ENCODE measurements at regions not wholly inside any gene's neighbourhood (a gene's known extent, or its start where the extent isn't known, plus 50 kb on each side); places are given as distances from the start of the nearest gene placed in this dataset.

DNA sequence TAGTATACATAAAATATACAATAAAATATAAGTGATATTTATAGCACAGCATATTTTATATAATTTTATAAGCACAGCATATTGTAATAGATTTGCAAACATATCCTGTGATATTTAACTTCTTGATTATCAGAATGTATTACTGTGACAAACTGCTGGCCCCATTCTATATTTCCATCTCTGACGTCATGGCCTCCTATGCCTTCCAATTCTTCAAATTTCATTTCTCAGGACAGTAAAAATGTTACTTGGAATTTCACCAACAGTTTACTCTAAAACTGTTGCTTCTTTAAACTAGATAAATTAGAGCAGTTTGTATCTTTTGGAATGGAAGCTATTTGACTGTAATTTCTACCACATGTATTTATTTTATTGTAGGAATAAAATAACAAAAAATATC is 102.5 kb upstream of the SLC25A13 start:
- H3K4me3 ChIP-seq (ENCODE audit: low read depth, low read length) = no peak overlapping the region
- H3K9me3 ChIP-seq (ENCODE audit: control insufficient read depth, insufficient read depth, low read length) = no peaks in the 10 kb centered on the region
- H3K27me3 ChIP-seq (ENCODE audit: control insufficient read depth, insufficient read depth, low read length) = no peaks in the 10 kb centered on the region
- no peaks in the 10 kb centered on the region for H3K4me1 ChIP-seq (ENCODE audit: control insufficient read depth, insufficient read depth, low read length)
- H3K36me3 ChIP-seq (ENCODE audit: control insufficient read depth, insufficient read depth, low read length) = no peaks in the 10 kb centered on the region
- H3K9ac ChIP-seq (ENCODE audit: low read depth, low read length) = no peak overlapping the region

DNA sequence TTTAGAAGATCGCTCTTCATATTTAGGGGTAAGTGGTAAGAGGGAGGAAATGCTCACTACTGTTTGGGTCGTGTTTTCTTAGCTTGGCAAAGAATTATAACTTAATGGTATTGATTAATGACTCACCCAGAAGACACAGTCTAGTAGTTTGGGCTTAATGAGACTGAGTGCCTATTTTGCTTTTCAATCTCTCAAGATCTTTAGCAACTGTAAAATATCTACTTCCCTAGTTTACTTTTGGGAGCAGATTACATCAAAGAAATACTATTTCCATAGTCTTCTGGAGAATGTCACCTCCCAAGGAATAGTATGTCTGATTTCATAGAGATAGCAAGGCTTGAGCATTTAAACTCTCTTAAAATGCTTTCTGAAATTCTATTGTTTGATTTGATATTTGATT is 100.5 kb upstream of the SLC25A13 start:
- Histone ChIP-seq H3K36me3 (ENCODE audit: control insufficient read depth, insufficient read depth, low read length) (no peaks in the 10 kb centered on the region), H3K4me3 (ENCODE audit: low read depth, low read length) (no peak overlapping the region), H3K9ac (ENCODE audit: low read depth, low read length) (no peak overlapping the region), H3K9me3 (ENCODE audit: control insufficient read depth, insufficient read depth, low read length) (no peaks in the 10 kb centered on the region), H3K27me3 (ENCODE audit: control insufficient read depth, insufficient read depth, low read length) (no peaks in the 10 kb centered on the region), H3K4me1 (ENCODE audit: control insufficient read depth, insufficient read depth, low read length) (no peaks in the 10 kb centered on the region)

DNA sequence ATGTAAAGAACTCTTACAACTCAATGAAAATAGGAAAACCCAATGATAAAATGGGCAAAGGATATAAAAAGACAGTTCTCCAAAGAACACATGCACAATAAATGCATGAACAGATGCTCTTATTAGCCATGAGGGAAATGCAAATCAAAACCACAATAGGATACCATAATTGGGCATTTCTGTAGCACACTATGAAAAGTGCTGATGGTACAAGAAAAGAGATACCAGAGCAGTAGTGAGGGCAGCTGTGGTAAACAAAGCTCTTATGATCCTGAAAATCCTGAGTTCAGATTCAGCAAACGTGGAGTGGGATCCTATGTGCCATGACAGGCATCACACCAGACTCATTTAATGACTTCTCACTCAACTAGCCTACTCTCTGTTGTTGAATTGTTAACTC is 96.7 kb upstream of the SLC25A13 start:
- H3K9me3 ChIP-seq (ENCODE audit: control insufficient read depth, insufficient read depth, low read length) = no peaks in the 10 kb centered on the region
- H3K36me3 ChIP-seq (ENCODE audit: control insufficient read depth, insufficient read depth, low read length) = no peaks in the 10 kb centered on the region

DNA sequence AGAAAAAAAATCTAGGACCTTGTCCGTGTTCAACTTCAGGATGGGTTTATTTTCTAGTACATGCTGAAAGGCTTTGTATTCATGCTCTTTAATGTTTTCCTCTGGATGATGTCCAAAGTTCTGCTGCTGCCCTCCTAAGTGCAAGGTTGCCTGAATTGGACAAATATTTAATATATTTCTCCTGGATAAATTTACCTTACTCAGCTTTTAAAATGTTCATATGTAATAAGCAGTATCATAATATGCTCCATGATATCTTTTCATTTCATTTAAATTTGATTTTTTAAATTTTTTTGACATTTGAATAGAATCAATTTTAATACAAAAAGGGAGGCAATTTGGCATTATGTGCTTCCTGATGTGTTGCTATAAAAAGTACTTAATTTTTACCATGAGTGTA is 95.9 kb upstream of the SLC25A13 start:
- Histone ChIP-seq H3K36me3 (ENCODE audit: control insufficient read depth, insufficient read depth, low read length) (no peaks in the 10 kb centered on the region), H3K4me1 (ENCODE audit: control insufficient read depth, insufficient read depth, low read length) (peaks cover 7% of the 10 kb centered on the region), H3K4me3 (ENCODE audit: low read depth, low read length) (no peak overlapping the region), H3K9ac (ENCODE audit: low read depth, low read length) (no peak overlapping the region), H3K9me3 (ENCODE audit: control insufficient read depth, insufficient read depth, low read length) (no peaks in the 10 kb centered on the region), H3K27me3 (ENCODE audit: control insufficient read depth, insufficient read depth, low read length) (no peaks in the 10 kb centered on the region)

More for the DNA sequence above, 96.7 kb upstream of the SLC25A13 start:
- Histone ChIP-seq H3K9ac (ENCODE audit: low read depth, low read length) (no peak overlapping the region), H3K4me1 (ENCODE audit: control insufficient read depth, insufficient read depth, low read length) (peaks cover 7% of the 10 kb centered on the region), H3K4me3 (ENCODE audit: low read depth, low read length) (no peak overlapping the region), H3K27me3 (ENCODE audit: control insufficient read depth, insufficient read depth, low read length) (no peaks in the 10 kb centered on the region)

DNA sequence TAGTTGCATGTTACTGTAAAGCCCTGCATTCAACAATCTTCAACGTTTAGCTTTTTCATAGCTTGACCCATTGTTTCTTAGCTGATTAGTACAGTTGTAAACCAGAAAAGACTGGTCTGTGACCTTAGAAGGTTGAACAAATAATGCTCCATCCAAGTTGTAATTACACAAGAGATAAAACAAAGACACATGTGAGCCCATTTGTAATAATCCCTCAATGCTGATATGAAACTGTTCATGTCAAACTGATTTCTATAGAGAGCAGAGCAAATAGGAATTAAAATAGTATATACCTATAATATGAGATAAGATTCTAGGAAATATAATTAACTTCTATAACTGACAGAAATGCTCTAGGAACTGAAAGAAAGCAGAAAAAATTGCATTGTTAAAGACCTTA is 94.7 kb upstream of the SLC25A13 start:
- H3K36me3 ChIP-seq (ENCODE audit: control insufficient read depth, insufficient read depth, low read length) = no peaks in the 10 kb centered on the region
- H3K9me3 ChIP-seq (ENCODE audit: control insufficient read depth, insufficient read depth, low read length) = no peaks in the 10 kb centered on the region
- H3K27me3 ChIP-seq (ENCODE audit: control insufficient read depth, insufficient read depth, low read length) = no peaks in the 10 kb centered on the region

DNA sequence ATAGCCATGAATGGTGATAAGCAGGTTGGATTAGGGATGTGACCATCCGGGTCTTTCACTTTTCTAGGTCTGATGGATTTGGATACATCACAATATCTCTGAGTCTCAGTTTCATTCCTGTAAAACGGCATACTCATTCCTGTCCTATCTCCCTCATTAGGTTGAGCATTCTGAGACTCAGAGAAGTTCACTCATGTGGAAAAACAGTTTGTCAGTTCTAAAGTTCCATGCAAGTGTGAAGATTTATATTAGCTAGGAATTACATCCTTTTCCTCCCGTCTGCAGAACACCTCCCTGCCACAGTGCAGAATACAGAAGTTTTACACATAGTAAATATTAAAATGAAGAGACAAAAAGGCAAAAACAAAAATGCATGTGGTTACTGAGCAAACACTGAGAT is 94.2 kb upstream of the SLC25A13 start:
- Histone ChIP-seq H3K4me3 (ENCODE audit: low read depth, low read length) (no peak overlapping the region), H3K4me1 (ENCODE audit: control insufficient read depth, insufficient read depth, low read length) (peaks cover 7% of the 10 kb centered on the region), H3K9me3 (ENCODE audit: control insufficient read depth, insufficient read depth, low read length) (no peaks in the 10 kb centered on the region), H3K36me3 (ENCODE audit: control insufficient read depth, insufficient read depth, low read length) (no peaks in the 10 kb centered on the region), H3K9ac (ENCODE audit: low read depth, low read length) (no peak overlapping the region), H3K27me3 (ENCODE audit: control insufficient read depth, insufficient read depth, low read length) (no peaks in the 10 kb centered on the region)

More for the DNA sequence above, 94.7 kb upstream of the SLC25A13 start:
- Histone ChIP-seq H3K4me3 (ENCODE audit: low read depth, low read length) (no peak overlapping the region), H3K4me1 (ENCODE audit: control insufficient read depth, insufficient read depth, low read length) (peaks cover 7% of the 10 kb centered on the region), H3K9ac (ENCODE audit: low read depth, low read length) (no peak overlapping the region)

DNA sequence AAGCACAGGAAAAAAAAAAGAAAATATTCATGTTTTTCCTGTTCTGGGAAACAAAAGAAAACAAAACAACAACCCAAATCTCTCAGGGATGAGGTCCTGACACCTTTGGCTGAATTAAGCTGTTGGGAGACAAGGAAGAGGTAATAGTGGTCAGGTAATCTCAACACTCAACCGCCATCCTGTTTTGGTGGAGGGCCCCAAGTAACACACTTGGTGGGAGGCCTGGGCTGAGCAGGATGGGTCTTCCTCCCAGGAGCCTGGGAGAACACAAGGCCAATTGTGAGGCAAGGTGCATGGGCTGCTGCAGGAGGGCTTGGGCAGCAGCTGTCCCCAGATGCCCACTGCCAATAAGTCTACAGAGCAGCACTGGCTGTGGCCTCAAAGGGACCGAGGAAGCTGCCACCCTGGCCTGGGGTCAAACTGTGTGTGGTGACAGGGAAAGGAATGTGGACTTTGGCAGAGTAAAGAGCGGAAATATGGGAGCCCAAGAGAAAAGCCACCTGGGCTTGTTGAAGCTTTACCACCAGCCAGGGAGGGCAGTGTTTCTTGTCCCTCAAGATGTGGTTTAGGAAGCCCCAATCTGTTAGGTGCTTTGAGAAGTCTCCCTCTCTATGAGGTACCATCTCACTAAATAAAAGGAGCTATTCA is 93.5 kb upstream of the SLC25A13 start:
- H3K9ac ChIP-seq (ENCODE audit: low read depth, low read length) = no peak overlapping the region

DNA sequence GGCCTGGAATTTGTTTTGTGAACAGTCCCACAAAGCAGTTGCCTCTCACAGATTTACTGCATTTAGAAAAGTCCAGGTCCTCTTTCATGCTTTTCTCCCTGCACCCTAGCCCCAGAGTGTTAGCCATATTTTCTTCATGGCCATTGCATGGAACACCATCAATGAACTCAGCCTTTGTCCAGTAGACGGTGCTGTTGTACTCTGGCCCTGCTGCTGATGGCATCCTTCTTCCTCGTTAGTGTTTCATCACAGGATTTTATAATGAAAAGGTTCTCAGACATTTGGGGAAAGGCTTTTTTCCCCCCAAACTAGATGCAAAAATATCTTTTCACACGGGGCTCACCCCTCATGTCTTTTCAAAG is 93.0 kb upstream of the SLC25A13 start:
- H3K4me3 ChIP-seq (ENCODE audit: low read depth, low read length) = no peak overlapping the region
- H3K36me3 ChIP-seq (ENCODE audit: control insufficient read depth, insufficient read depth, low read length) = no peaks in the 10 kb centered on the region
- H3K27me3 ChIP-seq (ENCODE audit: control insufficient read depth, insufficient read depth, low read length) = no peaks in the 10 kb centered on the region
- no peak overlapping the region for H3K9ac ChIP-seq (ENCODE audit: low read depth, low read length)
- peaks cover 7% of the 10 kb centered on the region for H3K4me1 ChIP-seq (ENCODE audit: control insufficient read depth, insufficient read depth, low read length)
- H3K9me3 ChIP-seq (ENCODE audit: control insufficient read depth, insufficient read depth, low read length) = no peaks in the 10 kb centered on the region

More for the DNA sequence above, 93.5 kb upstream of the SLC25A13 start:
- H3K4me1 ChIP-seq (ENCODE audit: control insufficient read depth, insufficient read depth, low read length) = peaks cover 7% of the 10 kb centered on the region
- H3K27me3 ChIP-seq (ENCODE audit: control insufficient read depth, insufficient read depth, low read length) = no peaks in the 10 kb centered on the region
- no peak overlapping the region for H3K4me3 ChIP-seq (ENCODE audit: low read depth, low read length)
- H3K36me3 ChIP-seq (ENCODE audit: control insufficient read depth, insufficient read depth, low read length) = no peaks in the 10 kb centered on the region
- H3K9me3 ChIP-seq (ENCODE audit: control insufficient read depth, insufficient read depth, low read length) = no peaks in the 10 kb centered on the region

DNA sequence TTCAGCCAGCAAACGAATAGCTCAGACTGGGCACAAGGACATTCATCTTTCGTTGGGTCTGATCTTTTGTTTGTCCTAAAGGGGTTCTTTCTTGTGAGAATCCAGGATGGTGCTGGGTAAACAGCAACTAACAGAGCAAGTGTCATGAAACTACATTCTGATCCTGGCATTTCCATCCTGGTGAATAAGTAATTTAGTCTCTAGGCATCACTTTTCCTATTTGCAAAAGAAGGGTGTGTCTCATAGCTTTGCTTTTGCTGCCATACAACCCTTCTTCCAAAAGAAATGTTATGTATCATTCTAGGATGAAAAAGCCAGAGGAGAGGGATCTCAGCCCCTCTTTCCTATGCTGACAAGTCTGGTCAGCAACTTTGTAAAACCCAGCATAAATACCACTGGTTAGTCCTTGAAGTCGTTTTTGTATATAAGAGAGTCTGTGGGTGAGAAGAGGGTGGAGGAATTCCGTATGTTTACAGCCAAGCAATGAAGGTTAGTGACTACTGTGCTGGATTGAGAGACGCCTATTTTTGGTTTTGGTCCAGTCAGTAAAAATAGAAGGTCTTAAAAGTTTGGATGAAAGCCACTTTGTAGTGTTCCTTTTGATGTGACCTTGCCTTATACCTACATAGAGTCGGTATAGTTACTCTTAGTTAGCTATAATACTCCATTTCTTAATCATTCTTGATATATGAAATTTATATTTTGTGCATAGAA is 88.4 kb upstream of the SLC25A13 start:
- no peaks in the 10 kb centered on the region for H3K36me3 ChIP-seq (ENCODE audit: control insufficient read depth, insufficient read depth, low read length)
- H3K9ac ChIP-seq (ENCODE audit: low read depth, low read length) = no peak overlapping the region
- peaks cover under 1% of the 10 kb centered on the region for H3K4me1 ChIP-seq (ENCODE audit: control insufficient read depth, insufficient read depth, low read length)
- H3K4me3 ChIP-seq (ENCODE audit: low read depth, low read length) = no peak overlapping the region
- no peaks in the 10 kb centered on the region for H3K27me3 ChIP-seq (ENCODE audit: control insufficient read depth, insufficient read depth, low read length)
- H3K9me3 ChIP-seq (ENCODE audit: control insufficient read depth, insufficient read depth, low read length) = no peaks in the 10 kb centered on the region

DNA sequence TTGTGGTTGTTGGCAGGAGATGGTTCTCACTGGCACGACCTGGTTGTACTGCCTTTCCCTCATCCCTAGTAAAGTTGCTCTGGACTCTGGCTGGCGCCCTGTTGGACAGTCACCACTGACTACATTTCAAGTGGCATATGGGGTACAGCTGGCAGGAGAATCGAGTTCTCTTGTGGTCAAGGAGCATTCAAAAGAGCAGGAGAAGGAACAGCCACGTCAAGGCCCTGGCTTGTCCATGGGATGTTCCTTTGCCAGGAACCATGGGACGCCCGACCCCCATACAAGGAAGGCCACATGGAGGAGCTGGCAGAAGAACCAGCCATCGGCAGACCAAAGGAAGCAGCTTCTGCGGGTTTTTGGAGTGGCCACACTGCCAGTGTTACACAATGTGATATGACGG is 87.0 kb upstream of the SLC25A13 start:
- Histone ChIP-seq H3K27me3 (ENCODE audit: control insufficient read depth, insufficient read depth, low read length) (no peaks in the 10 kb centered on the region), H3K36me3 (ENCODE audit: control insufficient read depth, insufficient read depth, low read length) (no peaks in the 10 kb centered on the region), H3K4me1 (ENCODE audit: control insufficient read depth, insufficient read depth, low read length) (no peaks in the 10 kb centered on the region), H3K4me3 (ENCODE audit: low read depth, low read length) (no peak overlapping the region), H3K9me3 (ENCODE audit: control insufficient read depth, insufficient read depth, low read length) (no peaks in the 10 kb centered on the region), H3K9ac (ENCODE audit: low read depth, low read length) (no peak overlapping the region)

DNA sequence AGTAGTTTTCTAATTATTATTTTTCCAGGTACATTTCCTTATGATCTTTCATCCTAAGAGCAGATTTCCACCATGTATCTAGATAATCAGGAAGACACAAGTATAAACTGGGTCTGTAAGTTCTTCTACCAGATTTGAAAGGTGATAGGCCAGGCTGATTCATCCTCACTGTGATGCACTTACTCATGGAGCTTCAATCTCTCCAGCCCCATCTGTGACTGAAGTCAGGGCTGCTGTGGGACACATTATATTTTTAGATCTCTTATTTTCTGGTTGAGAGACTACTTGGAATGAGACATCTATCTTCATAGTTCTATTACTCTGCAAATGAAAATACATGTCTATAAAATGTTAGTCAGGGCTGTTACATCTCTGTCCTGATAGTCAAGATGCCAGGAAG is 85.5 kb upstream of the SLC25A13 start:
- Histone ChIP-seq H3K27me3 (ENCODE audit: control insufficient read depth, insufficient read depth, low read length) (no peaks in the 10 kb centered on the region), H3K9me3 (ENCODE audit: control insufficient read depth, insufficient read depth, low read length) (no peaks in the 10 kb centered on the region), H3K4me1 (ENCODE audit: control insufficient read depth, insufficient read depth, low read length) (no peaks in the 10 kb centered on the region), H3K9ac (ENCODE audit: low read depth, low read length) (no peak overlapping the region), H3K4me3 (ENCODE audit: low read depth, low read length) (no peak overlapping the region), H3K36me3 (ENCODE audit: control insufficient read depth, insufficient read depth, low read length) (no peaks in the 10 kb centered on the region)

DNA sequence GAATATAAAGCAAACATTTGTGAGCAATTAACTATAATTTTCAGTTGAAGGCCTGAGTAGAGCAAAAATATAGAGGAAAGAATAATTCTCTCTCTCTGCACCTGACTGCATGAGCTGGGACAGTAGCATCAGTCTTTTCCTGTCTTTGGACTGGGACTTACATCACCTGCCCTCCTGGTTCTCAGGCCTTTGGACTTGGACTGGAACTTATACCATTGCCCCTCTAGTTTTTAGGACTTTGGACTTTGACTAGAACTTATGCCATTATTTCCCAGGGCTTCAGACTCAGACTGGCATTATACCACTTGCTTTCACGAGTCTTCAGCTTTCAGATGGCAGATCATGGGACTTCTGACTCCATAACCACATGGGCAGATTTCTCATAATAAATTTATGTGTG is 81.0 kb upstream of the SLC25A13 start:
- Histone ChIP-seq H3K27me3 (ENCODE audit: control insufficient read depth, insufficient read depth, low read length) (no peaks in the 10 kb centered on the region), H3K4me3 (ENCODE audit: low read depth, low read length) (no peak overlapping the region), H3K9ac (ENCODE audit: low read depth, low read length) (no peak overlapping the region), H3K9me3 (ENCODE audit: control insufficient read depth, insufficient read depth, low read length) (no peaks in the 10 kb centered on the region), H3K36me3 (ENCODE audit: control insufficient read depth, insufficient read depth, low read length) (no peaks in the 10 kb centered on the region), H3K4me1 (ENCODE audit: control insufficient read depth, insufficient read depth, low read length) (no peaks in the 10 kb centered on the region)

Measured in iPS-15b (cell line).